K562 (cell line): ENCODE measurements at regions not wholly inside any gene's neighbourhood (a gene's known extent, or its start where the extent isn't known, plus 50 kb on each side); places are given as distances from the start of the nearest gene placed in this dataset.
"Not testable (repeated sequence)": the region's sequence is repeated elsewhere in the genome, so short reads cannot be mapped to it uniquely, and the experiment has no call there.

ENCODE experiments used
- ATAC-seq: fragments of 200-7000 bp; cut with Tn5 transposase; 3 replicates; pipeline ENCODE4 v1.9.1; 2020; ENCODE audit warnings: moderate library complexity
- BruUV-seq: library from RNA; stranded (reverse); fragments of 400-500 nt; replicated peaks from 2 replicates; lab custom pipeline; 2021; lab: Mats Ljungman, UMichigan
- CTCF ChIA-PET: fragments of 300-600 bp; formaldehyde crosslinking; extraction: SDS; loops from one replicate; lab custom pipeline; 2021; ENCODE audit warnings: low intra/inter-chr PET ratio; lab: Yijun Ruan, JAX
- POLR2A ChIA-PET: fragments of 300-600, 350-650 bp; sonication (Branson Sonifier 250); formaldehyde crosslinking; extraction: SDS; loops from one replicate; lab custom pipeline; 2021; ENCODE audit warnings: antibody characterized with exemption, inconsistent platforms; lab: Yijun Ruan, JAX
- DNase-seq, 4 experiments: peaks; one replicate each; pipeline versions ENCODE4 v3.0.0 to v3.0.0-alpha.2; 2011 to 2018; ENCODE audit warnings: low spot score in 3 of 4, mixed read lengths in 3 of 4; ENCODE audit errors: extremely low read depth in 1 of 4
- FAIRE-seq: peaks from 2 replicates; lab custom pipeline; 2011; peaks lifted over from hg19 to GRCh38; lab: Jason Lieb, UNC
- H2AFZ ChIP-seq: 2 replicates; pipeline ENCODE4 v1.6.0; 2011; ENCODE audit warnings: low read depth, low read length, control low read depth, inconsistent platforms
- H3K27ac ChIP-seq: fragments of 200-600 bp; 3 replicates; pipeline ENCODE4 v1.8.0; 2011; ENCODE audit warnings: low read depth, mild to moderate bottlenecking, control low read depth, inconsistent platforms, low read length, moderate library complexity, mixed read lengths; ENCODE audit errors: extremely low read depth
- H3K27me3 ChIP-seq, 2 experiments: fragments of 300-600 bp in 1 of 2; 2 replicates in 1 of 2; 3 replicates in 1 of 2; pipeline versions ENCODE4 v1.6.0 to v1.8.0; 2011; ENCODE audit warnings: inconsistent platforms in 2 of 2, low read length in 2 of 2, mild to moderate bottlenecking in 1 of 2, mixed read lengths in 1 of 2, moderate library complexity in 1 of 2; ENCODE audit not compliant: control insufficient read depth in 2 of 2, insufficient read depth in 2 of 2
- H3K36me3 ChIP-seq: fragments of 300-600 bp; 3 replicates; pipeline ENCODE4 v1.8.0; 2011; ENCODE audit warnings: mild to moderate bottlenecking, low read length, inconsistent platforms; ENCODE audit not compliant: control insufficient read depth, insufficient read depth
- H3K4me1 ChIP-seq, 2 experiments: fragments of 200-600 bp in 1 of 2; replicated peaks in 1 of 2; 2 replicates in 1 of 2; 3 replicates in 1 of 2; pipeline versions ENCODE4 v1.5.1 to v1.8.0; 2011; ENCODE audit warnings: inconsistent platforms in 2 of 2, low read length in 2 of 2, mild to moderate bottlenecking in 1 of 2, mixed read lengths in 1 of 2, moderate library complexity in 1 of 2; ENCODE audit not compliant: control insufficient read depth in 2 of 2, insufficient read depth in 2 of 2
- H3K4me2 ChIP-seq: 2 replicates; pipeline ENCODE4 v1.6.1; 2011; ENCODE audit warnings: low read length, control low read depth, inconsistent platforms, mixed read lengths; ENCODE audit not compliant: insufficient read depth
- H3K4me3 ChIP-seq: fragments of 200-600 bp; sonication (generic), shearing (Covaris generic); 2 replicates; pipeline ENCODE4 v1.5.1; 2016; ENCODE audit warnings: control low read depth, inconsistent platforms
- H3K79me2 ChIP-seq: fragments of 200-600 bp; 3 replicates; pipeline ENCODE4 v1.8.0; 2011; ENCODE audit warnings: low read length, inconsistent platforms; ENCODE audit not compliant: control insufficient read depth, insufficient read depth
- H3K9ac ChIP-seq, 2 experiments: 2 replicates each; pipeline versions ENCODE4 v1.6.0 to v1.6.1; 2011; ENCODE audit warnings: low read depth in 2 of 2, low read length in 2 of 2, control low read depth in 1 of 2, inconsistent platforms in 1 of 2, mild to moderate bottlenecking in 1 of 2, mixed read lengths in 1 of 2; ENCODE audit not compliant: insufficient read depth in 1 of 2
- H3K9me1 ChIP-seq: one replicate; pipeline ENCODE4 v1.6.0; 2011; ENCODE audit warnings: inconsistent platforms, mild to moderate bottlenecking, low read length, moderate library complexity; ENCODE audit not compliant: control insufficient read depth, insufficient read depth
- H3K9me3 ChIP-seq: replicated peaks from 2 replicates; pipeline ENCODE4 v1.5.1; 2011; ENCODE audit warnings: low read depth, low read length, inconsistent platforms; ENCODE audit not compliant: control insufficient read depth, insufficient read depth
- H4K20me1 ChIP-seq: replicated peaks from 2 replicates; pipeline ENCODE4 v1.6.1; 2011; ENCODE audit warnings: low read length, inconsistent platforms, mixed read lengths; ENCODE audit not compliant: control insufficient read depth, insufficient read depth
- BCOR ChIP-seq: fragments of 450-650 bp; IDR thresholded peaks from 2 replicates; pipeline ENCODE4 v1.6.1; 2016
- CHD1 ChIP-seq: fragments of 200-600 bp; sonication (generic); IDR thresholded peaks from one replicate; pipeline ENCODE4 v1.6.1; 2012; ENCODE audit warnings: mild to moderate bottlenecking, moderate library complexity, low read length, inconsistent platforms
- E2F3 ChIP-seq: fragments of 250-450 bp; sonication (Bioruptor Pico); IDR thresholded peaks from 2 replicates; pipeline ENCODE4 v1.4.0; 2020; ENCODE audit warnings: mild to moderate bottlenecking
- HDAC3 ChIP-seq: fragments of 450-650 bp; IDR thresholded peaks from 2 replicates; pipeline ENCODE4 v1.6.1; 2018; ENCODE audit warnings: borderline replicate concordance, mild to moderate bottlenecking, moderate library complexity; ENCODE audit not compliant: partially characterized antibody
- MEF2D ChIP-seq: conservative IDR thresholded peaks from 2 replicates; pipeline ENCODE4 v1.6.1; 2016; ENCODE audit warnings: low read depth, missing genetic modification characterization, missing compliant biosample characterization
- NFRKB ChIP-seq: fragments of 450-650 bp; IDR thresholded peaks from 2 replicates; pipeline ENCODE4 v1.6.1; 2016; ENCODE audit warnings: low read depth
- PRDM10 ChIP-seq: fragments of 450-650 bp; IDR thresholded peaks from 2 replicates; pipeline ENCODE4 v1.6.1; 2018; ENCODE audit not compliant: partially characterized antibody
- TFAP4 ChIP-seq: sonication (generic); formaldehyde crosslinking; IDR thresholded peaks from 2 replicates; pipeline ENCODE4 v1.8.0; 2022; ENCODE audit warnings: missing genetic modification reagents, mild to moderate bottlenecking, moderate library complexity, borderline replicate concordance
- THRB ChIP-seq: fragments of 450-650 bp; formaldehyde crosslinking; conservative IDR thresholded peaks from 2 replicates; pipeline ENCODE4 v1.4.0; 2022; ENCODE audit warnings: mild to moderate bottlenecking, missing genetic modification characterization
- WGBS: fragments of 100-300 bp; shearing (Covaris generic); methylation state at CpG from one replicate; pipeline ENCODE4 v1.1.6; 2016; ENCODE audit warnings: low coverage, mixed read lengths; ENCODE audit not compliant: insufficient coverage; ENCODE audit errors: missing lambda C conversion rate; 5-methylcytosine and 5-hydroxymethylcytosine counted together
- in situ Hi-C: fragments of 300-500 bp; cut with MboI; formaldehyde crosslinking; loops from 4 replicates; pipeline ENCODE4 v1.15.0; 2018; ENCODE audit warnings: inconsistent platforms, mixed read lengths
- intact Hi-C: fragments of 100-400 bp; cut with micrococcal nuclease; formaldehyde crosslinking; loops from 2 replicates; pipeline ENCODE4 v1.14.2; 2022

GRCh38 chr3:102006812-102007485 is 157.6 kb downstream of the NFKBIZ start:
- ChIA-PET CTCF (no interaction called here), POLR2A (no interaction called here)
- H2AFZ ChIP-seq = no peak overlapping the region
- TF ChIP-seq MEF2D (tag) (no peak), PRDM10 (no peak), TFAP4 (CRISPR knock-in tag) (no peak), NFRKB (no peak), E2F3 (no peak), THRB (CRISPR knock-in tag) (no peak), BCOR (no peak), CHD1 (no peak), HDAC3 (no peak)
- in situ Hi-C loops = no loop called here
- ATAC-seq (no peak), DNase-seq (no peak), FAIRE-seq (no peak)
- no peaks in the 10 kb centered on the region for H3K36me3 ChIP-seq
- no peaks in the 10 kb centered on the region for H4K20me1 ChIP-seq
- H3K4me3 ChIP-seq = no peak overlapping the region
- no peaks in the 10 kb centered on the region for H3K9me1 ChIP-seq
- H3K4me1 ChIP-seq = no peaks in the 10 kb centered on the region
- no TSS peak for BruUV-seq
- no peaks in the 10 kb centered on the region for H3K79me2 ChIP-seq
- H3K4me2 ChIP-seq = no peak overlapping the region
- H3K9me3 ChIP-seq = no peaks in the 10 kb centered on the region
- intact Hi-C loops = no loop called here
- no peak overlapping the region for H3K27ac ChIP-seq
- no peak overlapping the region for H3K9ac ChIP-seq
- 0% methylated on average over 1 of the region's 1 CpG for WGBS
- H3K27me3 ChIP-seq = no peaks in the 10 kb centered on the region

- ATAC-seq, H2AFZ ChIP-seq, in situ Hi-C loops, H3K27me3 ChIP-seq, intact Hi-C loops, H3K36me3 ChIP-seq, H3K4me2 ChIP-seq, H3K79me2 ChIP-seq, BruUV-seq, FAIRE-seq, H4K20me1 ChIP-seq, H3K27ac ChIP-seq, H3K9me3 ChIP-seq, H3K9me1 ChIP-seq, DNase-seq, POLR2A ChIA-PET, H3K4me3 ChIP-seq, H3K9ac ChIP-seq, H3K4me1 ChIP-seq, CTCF ChIA-PET: not testable (repeated sequence)
- 2% methylated on average over 10 of the region's 11 CpGs for WGBS
These were observed 159.1 kb downstream of the NFKBIZ start for GRCh38 chr3:102008436-102008835.
